HG03196 (cell line): ENCODE measurements at regions not wholly inside any gene's neighbourhood (a gene's known extent, or its start where the extent isn't known, plus 50 kb on each side); places are given as distances from the start of the nearest gene placed in this dataset.

ENCODE experiments used
- ATAC-seq: cut with Tn5 transposase; IDR thresholded peaks from one replicate; pipeline ENCODE4 v1.9.1; 2021; ENCODE audit not compliant: unreplicated experiment

DNA sequence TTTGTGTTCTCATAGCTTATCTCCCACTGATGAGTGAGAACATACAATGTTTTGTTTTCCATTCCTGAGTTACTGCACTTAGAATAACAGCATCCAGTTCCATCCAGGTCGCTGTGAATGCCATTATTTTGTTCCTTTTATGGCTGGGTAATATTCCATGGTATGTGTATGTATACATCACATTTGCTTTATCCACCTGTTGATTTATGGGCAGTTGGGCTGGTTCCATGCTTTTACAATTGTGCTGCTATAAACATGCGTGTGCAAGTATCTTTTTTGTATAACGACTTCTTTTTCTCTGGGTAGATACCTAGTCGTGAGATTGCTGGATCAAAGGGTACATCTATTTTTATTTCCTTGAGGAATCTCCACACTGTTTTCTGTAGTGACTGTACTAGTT, 74.8 kb downstream of the ZNF280B start:
- ATAC-seq = no peak
